ENCODE measurements at regions not wholly inside any gene's neighbourhood (a gene's known extent, or its start where the extent isn't known, plus 50 kb on each side); places are given as distances from the start of the nearest gene placed in this dataset.
"Not testable (repeated sequence)": the region's sequence is repeated elsewhere in the genome, so short reads cannot be mapped to it uniquely, and the experiment has no call there.

DNA sequence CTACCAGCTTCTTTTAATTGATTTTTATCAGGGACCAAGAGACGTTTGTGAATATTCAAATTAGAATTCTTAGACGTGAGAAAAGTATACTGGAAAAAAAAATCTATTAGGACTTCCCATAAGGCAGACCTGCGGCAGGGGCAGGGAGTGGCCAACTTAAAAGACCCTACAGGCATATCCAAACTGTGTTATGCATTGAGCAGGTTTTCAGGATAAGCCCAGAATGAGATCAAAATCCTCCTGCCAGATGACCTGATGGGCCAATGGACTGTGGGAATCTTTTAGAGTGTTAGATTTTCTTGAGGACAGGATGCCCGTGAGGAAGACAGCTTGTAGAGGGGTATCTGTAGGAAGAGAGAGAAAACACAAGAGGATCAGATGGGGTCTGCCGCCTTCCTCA is 391.5 kb downstream of the CD83 start:
- no peak for DNase-seq

DNA sequence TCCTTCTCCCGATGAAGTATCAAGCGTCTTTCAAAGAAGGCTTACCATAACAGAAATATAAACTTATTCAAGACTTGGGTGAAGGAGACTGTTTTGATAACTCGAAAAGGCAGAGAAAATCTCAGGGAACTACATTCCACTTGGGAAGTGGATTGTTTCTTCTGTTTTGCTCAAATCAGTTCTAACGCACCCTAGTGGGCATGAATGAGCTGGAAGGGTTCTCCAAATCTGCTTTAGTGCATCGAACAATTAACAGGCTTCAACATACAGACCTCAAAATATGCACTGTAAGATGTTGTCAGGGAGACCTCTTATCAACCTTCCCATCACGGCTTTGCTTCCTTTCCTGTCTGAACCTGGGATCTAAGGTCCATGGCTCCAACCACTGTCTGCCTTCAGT is 392.5 kb downstream of the CD83 start:
- no peak for DNase-seq

DNA sequence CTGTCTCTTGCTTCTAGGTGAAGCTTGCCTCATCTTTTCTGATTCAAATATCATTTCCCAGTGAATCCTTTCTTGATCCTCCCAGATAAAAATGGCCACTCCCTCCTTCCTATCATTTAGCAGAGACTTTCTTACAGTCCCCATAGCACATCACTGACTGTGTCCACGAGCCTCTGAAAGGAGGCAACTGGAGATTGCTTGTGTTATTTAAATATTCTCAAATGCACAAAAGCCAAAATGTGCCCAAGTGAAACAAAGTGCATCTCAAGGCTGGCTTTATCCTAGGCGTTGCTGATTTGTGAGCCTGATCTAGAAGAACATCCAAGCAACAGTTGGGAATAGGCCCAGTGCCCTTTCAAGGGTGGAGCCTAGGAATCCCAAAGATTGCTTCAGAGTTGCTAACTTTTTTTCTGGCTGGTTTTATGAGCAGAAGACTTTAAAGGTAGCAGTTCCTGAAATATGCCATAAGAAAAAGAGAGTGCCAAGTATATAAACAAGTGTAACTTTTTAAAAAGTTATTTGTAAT is 393.6 kb downstream of the CD83 start:
- DNase-seq: no peak

DNA sequence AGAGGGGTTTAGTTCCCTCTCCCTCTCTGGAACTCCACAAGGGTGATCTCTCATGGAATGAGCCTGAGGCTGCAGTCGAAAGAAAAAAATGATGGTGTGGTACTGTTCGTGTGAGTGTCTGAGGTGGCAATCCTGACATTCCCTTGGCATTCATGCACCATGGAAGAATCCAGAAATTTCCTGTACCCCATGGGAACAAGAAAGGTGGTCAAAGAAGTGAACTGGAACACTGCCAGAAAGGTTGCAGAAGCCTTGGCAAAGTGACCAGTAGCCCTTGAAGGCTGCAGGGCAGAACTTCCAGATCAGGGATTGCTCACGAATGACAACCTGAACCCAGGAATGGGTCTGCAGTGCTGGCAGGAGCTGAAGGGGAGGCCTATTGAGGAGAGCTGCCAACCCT is 394.7 kb downstream of the CD83 start:
- no peak for DNase-seq

DNA sequence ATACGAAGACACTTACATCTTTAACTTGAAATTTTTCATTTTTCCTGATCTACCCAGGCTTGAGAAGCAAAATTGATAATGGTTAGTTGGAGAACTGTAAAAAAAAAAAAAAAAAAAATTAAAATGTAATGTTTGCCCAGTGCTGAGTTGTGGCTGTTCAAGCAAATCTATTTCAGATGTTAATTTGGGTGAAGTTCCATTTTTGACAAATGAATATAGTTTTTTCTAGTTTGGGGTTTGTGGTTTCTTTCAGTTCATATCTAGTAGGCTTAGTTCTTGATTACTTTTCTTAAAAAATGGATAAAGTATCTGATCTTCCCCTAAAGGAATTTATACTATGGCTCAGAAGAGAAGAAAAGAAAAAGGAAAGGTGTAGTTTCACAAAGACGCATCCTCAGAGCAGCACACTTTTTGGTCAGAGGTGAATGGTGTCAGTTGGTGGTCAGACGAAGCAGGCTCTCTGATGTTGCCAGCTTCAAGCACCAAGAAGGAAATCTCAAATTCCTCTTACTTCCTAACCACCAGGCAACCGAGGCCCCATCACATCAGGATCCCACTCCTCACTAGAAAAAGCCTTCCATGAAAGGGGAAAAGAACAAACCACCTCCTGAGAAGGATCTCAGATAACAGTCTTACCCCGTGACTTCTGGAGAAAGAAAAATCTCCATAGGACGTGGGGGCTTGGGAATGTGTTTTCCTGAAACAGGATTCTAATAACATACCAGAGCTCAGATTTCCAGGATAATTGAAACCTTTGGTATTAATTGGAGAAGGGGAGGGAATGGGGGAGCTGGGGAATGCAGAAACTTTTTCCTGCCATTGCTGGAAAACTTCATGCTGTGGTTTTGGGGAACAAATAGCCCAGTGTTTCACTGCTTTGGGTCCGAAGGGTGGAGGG is 396.2 kb downstream of the CD83 start:
- DNase-seq: no peak

DNA sequence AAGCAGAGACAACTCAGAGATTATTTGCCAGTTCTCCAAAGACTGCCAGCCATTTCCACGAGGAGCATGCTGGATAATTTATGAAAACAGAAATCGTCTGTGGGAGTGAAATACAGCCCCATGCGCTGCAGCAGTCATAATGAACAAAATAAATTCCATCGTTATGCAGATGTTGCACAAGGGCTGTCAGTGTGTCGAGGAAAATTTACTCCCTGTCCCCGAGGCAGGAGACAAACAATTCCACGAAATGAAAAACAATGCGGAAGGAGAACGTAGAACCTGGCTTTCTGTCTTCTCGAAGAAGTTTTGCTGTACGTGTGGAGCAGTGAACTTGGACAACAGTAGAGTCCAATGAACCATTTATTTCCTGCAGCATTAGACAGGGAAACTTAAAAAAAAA is 399.4 kb downstream of the CD83 start:
- DNase-seq: no peak

DNA sequence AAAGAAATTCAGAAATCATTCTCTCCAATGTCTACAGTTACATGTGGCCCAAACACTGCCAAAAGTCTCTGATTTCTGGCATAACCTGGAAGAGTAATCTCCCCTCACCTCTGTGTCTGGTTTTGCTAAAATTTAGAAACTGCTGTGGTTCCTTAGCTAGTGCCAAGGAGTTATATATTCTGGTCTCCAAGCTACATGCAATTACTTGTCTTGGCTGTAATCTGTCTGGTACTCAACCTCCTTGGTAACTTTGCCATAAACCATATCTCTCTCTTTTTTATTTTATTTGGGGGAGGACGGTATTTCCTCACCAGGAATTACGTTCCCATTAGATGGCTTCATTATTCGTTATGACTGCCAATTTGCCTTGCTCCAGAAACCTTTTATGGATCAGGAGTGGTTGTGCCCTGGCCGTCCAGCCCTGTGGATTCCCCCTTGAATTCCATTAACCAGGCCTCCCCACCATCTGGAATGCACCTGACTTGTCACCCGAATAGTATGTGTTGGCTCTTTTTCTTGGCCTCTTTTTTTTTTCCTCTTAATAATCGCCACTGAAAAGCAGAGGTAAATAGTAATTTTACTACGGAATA is 400.0 kb downstream of the CD83 start:
- no peak for DNase-seq

DNA sequence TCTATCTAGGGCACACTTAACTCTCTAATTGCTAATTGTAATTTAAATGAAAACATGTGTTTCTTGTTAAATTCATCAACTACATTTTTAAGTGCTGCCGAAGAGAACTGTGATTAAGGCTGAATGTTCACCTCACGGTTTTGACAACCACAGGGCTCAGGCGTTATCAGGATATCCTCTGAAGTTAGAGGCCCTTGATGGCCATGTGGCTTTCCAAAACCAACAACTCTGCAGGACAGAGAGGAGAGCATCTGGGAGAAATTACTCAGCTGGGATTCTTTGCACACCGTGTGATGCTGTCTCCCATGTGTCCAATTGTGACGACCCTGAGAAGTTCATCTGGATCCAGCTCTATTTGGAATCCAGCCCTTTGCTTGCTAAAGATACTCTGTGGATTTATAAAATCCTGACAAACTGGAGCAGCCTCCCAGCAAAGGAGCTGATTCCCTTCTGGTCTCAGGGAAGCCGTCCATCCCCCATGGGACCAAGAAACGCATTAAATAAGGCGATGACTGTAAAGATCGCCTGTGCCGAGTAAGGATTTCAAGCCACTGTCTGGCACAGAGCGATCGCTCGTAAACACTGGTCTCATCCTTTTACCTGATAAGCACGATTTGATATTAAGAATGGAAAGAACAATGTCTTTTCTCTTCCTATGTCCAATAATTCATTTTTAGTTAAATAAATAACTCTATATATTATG is 401.1 kb downstream of the CD83 start:
- no peak for DNase-seq

DNA sequence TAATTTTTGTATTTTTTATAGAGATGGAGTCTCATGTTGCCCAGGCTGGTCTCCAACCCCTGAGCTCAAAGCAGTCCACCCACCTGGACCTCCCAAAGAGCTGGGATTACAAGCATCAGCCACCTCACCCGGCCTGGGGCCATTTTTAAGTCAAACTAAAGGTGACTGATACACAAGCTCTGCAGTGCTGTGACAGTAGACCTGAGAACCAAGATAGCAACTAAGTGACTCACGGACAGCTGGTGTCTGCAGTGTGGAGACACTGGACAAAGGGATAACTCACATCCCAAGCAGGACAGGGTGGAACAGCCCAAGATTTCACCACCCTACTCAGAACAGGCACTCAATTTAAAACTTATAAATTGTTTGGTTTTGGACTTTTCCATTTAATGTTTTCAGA is 402.5 kb downstream of the CD83 start:
- DNase-seq: peak; percentile 16

DNA sequence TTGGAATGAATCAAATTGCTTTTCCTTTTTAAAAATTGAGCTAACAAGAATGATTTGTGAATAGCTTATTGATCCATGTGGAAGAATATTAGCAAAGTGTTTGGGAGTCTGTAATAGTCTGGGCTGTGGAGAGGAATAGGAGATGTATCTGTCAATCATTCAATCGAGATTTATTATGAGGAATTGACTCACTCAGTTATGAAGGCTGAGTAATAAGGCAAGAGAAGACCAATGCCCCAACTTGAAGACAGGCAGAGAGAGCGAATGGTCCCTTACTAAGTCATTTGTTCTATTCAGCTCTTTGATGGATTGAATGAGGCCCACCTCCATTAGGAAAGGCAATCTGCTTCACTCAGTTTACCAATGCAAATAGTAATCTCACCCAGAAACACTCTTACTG is 403.0 kb downstream of the CD83 start:
- DNase-seq: no peak

DNA sequence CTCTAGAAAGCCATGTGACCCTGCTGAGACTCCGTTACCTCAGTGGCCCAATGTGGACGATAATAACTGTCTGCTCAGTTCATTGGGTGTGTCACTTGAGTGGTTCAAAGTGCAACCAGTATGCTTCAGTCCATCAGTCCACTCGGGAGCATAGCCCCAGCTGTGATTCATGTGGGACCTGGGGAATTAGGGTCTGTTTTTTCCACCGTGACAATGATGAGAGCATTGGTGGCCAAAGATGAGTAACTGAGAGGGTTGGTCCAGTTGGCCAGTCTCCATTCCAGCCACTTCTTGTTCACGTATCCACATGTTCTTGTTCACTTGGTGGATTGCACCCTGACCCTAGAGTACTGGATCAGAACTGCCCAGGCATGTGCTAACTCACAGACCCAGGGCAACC is 403.6 kb downstream of the CD83 start:
- DNase-seq: no peak

DNA sequence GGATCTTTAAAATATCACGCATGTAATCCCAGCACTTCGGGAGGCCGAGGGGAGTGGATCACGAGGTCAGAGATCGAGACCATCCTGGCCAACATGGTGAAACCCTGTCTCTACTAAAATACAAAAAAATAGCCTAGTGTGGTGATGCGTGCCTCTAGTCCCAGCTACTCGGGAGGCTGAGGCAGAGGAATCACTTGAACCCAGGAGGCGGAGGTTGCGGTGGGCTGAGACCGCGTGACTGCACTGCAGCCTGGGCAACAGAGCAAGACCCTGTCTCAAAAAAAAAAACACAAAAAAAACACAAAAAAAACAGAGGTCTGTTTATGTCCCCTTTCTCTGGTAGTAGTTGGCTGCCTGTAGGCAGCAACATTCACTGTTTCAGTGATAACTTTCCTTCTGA is 404.3 kb downstream of the CD83 start:
- not testable (repeated sequence) for DNase-seq

DNA sequence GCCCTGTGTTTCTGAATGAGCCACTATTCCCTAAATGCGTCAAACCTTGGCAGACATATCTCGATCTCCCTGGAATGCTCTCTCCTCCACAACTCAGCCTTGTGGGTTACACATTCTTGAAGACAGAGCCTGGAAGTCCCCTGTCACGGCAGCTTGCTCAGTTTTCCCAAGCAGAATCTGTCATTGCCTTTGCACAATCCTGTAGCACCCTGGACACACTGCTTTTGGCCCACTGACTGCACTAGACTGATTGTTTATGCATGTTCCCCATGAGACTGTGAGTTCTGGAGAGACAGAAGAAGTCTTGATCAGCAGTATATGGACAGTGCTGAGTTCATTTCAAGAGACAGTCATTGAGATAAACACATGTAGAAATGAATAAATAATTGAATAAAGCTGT is 406.7 kb downstream of the CD83 start:
- DNase-seq: peak; percentile 56

DNA sequence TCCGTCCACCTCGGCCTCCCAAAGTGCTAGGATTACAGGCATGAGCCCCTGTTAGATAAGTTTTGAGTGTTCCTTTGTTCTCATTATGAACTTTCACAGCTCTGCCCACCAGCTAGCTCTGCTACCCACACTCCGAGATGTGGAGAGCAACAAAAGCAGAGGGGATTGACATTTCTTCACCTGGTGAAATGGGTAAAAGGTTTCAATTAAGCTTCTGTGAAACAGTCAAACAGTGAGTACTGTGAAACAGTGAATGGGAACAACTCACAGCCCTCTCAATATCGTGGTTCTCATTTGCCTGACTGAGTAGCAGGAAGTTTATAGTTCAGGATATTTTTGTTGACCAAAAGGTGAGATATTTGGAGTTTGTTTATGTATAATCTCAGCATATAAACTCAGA is 412.8 kb downstream of the CD83 start:
- DNase-seq: no peak

DNA sequence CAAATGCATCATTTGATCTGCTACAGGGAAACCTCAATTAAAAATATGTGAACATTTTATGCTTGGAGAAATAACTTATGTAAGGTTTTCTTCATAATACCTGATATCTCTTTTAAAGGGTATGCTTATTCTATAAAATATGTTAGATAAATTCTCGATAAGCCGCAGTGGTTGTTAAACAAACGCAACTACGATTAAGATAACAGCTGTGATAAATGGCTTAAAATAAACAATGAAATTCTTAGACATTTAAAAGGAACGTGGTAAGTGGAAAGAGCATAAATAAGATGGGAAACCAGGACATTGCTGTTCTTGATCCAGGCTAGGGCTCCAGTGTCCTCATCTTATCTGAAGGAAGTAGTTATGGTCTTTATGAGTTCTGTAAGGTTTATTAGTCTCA is 415.9 kb downstream of the CD83 start:
- no peak for DNase-seq

DNA sequence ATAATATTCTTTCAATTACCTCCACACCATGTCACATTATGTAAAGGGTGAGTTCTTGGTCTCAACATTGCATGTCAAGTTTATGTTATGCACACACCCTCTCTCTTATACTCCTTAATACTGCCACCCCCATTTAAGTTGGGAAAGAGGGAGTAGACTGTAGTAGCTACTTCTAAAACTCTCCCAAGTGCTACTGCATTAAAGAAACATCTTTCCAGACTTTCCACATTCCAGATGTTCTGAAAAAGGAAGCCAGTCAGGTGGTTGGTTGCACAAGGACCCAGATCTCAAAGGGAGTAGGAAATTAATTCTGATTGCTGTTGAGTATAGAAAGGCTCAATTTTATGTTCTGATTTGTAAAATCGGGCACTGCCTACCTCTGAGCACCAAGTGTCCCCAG is 419.5 kb downstream of the CD83 start:
- DNase-seq: peak; percentile 16

DNA sequence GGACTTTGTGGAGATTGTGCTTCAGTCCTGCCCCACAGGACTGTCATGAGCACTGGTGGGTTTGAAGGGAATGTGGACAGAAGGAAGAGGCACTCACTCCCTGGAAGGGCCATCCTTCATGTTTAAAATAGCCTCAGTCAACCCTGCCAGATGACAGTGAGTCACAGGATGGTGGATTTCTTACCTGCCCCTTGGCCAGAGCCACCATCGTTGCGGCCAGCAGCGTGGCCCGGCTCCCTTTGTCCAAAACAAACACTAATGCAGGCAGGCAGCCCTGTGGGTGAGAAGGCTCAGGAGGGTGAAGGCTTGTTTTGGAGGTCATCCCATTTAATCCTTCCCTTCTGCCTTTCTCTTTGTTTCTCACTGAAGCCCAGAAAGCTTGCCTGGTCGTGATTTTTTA is 422.7 kb downstream of the CD83 start:
- DNase-seq: no peak

DNA sequence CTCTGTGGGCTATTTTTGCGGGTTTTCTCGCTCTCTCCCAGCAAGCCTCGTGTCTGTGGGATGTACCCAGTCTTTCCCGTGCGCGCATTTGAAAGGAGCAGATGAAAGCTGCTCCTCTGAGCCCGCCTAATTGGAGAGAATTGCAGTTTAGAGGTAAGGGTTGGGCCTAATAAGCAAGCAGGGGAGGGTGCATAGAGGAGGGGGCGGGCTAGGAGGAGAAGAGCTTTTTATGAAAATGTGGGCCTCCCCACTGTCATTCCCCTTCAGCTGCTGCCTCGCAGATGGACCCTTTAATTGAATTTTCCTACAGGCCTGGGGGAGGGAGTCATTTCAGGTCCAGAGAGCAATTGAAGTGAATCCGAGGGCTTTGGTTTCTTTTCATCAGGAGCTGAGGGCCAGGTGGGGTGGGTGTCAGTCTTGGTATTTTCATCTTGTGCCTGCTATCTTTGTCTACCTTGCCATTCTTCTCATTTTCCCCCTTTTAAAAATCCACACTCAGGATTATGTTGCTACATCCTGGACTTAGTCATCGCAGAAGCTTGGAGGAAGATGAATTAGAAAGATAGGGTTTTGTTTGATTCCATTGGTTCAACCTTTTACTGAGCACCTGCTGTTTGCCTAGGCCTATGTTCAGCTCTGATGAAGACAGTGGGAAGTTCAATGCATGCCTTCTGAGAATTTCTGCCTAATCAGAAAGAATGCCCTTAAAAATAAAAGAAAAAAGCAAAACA is 423.4 kb downstream of the CD83 start:
- no peak for DNase-seq

DNA sequence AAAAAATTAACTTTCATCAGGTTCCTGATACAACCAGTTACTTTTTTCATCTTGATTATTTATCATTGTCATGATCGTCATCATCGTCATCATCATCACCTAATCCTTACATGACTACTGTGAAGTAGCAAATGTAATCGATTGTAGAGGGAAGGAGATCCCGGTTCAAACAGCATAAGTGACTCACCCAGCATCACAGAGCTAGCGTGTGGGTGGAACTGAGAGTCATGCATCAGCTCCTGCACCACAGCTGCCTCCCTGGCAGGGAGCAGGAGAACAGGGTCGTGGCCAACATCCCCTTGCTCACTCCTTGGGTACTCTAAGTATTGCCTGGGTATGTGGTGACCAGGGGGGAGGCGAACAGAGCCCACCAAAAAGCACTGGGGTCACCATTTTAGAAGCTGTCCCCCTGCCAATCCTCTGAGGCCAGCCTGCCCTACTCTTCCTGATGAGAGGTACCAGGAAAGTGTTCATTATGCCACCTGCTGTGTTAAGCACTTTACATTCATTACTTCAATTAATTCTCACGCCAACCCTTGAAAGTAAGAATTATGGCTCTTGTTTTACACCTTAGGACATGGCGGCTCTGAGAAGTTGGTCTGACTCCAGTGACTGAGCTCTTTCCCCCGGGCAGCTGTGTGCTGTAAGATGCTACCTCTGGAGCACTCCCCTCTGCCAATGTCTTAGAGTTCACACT is 425.2 kb downstream of the CD83 start:
- peak; percentile 85 for DNase-seq

DNA sequence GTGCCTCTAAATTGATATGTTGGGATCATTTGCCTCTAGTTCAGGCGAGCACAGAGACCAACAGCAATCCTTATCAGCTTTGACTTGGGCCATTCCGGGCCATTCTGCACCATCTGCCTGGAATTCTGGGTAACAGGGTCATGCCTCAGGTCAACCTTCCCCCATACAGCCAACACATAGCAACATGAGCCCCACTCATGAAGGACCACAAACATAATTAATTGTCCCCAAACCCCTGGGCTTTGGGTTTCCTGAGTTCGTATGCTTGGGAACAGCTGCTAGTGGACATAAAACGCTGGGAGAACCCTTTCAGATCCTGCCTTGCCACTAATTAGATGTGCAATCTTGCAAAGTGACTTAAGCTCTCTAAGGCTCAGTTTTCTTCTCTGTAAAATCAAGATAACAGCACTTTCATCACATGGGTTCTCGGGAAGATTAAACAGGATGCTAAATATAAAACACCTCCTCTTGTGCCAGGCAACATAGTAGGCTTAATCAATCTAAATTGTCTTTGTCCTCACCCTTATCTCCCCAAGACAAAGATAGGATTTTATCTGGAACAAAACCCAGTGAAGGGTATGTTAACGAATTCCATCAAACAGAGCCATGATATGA is 426.5 kb downstream of the CD83 start:
- DNase-seq: no peak

DNA sequence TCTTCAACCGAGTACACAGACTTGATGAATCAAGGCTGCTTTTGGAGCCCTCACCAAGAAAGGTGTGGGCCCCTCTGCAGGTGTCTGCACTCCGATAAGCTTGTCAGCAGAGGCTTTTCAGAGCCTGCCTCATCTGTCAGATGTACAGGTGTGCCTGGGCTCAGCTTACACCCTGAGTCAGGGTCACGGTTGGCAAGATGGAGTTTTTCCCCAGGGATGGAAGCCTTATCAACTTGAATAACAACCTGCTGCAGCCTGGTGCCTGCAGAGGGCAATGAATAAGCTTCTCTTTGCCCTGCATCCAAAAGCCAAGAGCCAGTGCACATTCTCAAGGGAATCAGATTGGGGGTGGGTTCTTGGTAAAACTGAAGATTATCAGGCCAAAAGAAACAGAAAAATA is 427.1 kb downstream of the CD83 start:
- DNase-seq: no peak

DNA sequence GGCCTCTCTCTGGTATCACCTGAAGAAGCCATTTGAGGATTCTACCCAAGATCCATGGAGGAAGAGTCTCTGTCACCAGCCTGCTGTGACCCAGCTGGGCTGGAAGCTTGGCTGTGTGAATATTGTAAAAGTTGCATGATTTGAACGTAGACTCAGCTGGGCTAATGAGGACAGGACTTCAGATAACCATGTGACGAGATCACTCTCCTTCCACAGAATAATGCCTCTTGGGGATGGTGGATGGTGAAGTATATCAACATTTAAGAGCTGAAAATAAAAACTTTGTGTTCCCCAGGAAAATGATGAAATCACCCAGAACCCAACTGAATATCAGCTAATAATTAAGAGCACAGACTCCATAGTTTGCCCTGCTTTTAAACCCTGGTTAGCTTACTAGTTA is 427.9 kb downstream of the CD83 start:
- no peak for DNase-seq

Data from suppressor macrophage treated with lipopolysaccharide for 4 hours (primary cell).